Right lobe of liver (tissue), 6 donors: ENCODE measurements at regions not wholly inside any gene's neighbourhood (a gene's known extent, or its start where the extent isn't known, plus 50 kb on each side); places are given as distances from the start of the nearest gene placed in this dataset.

Experiments used
- ATAC-seq, 4 donors: fragments of 200-7000 bp; cut with Tn5 transposase; one replicate each; pipeline ENCODE4 v1.9.1; 2020; ENCODE audit warnings: mild to moderate bottlenecking in 4 of 4, moderate library complexity in 4 of 4
- DNase-seq, 3 donors: peaks; one replicate each; pipeline ENCODE4 v3.0.0-alpha.2; 2020
- H3K27ac ChIP-seq, 3 donors: fragments of 200-600 bp; one replicate each; pipeline ENCODE4 v1.8.0; 2022
- H3K27me3 ChIP-seq, 2 donors: fragments of 200-600 bp; one replicate each; pipeline ENCODE4 v1.8.0; 2022
- H3K36me3 ChIP-seq, 4 donors: fragments of 200-600 bp; sonication (generic) in 1 of 4; one replicate each; pipeline versions ENCODE4 v1.5.1 to v1.8.0; 2017 to 2022; ENCODE audit warnings: control low read depth in 1 of 4
- H3K4me1 ChIP-seq, 4 donors: fragments of 200-600 bp; sonication (generic) in 1 of 4; one replicate each; pipeline versions ENCODE4 v1.5.1 to v1.8.0; 2017 to 2022; ENCODE audit warnings: control low read depth in 1 of 4
- H3K4me3 ChIP-seq, 3 donors: fragments of 200-600 bp; one replicate each; pipeline ENCODE4 v1.8.0; 2022
- H3K9me3 ChIP-seq, 4 donors: fragments of 200-600 bp; sonication (generic) in 1 of 4; one replicate each; pipeline versions ENCODE4 v1.5.1 to v1.8.0; 2017 to 2022; ENCODE audit warnings: control low read depth in 1 of 4
- CTCF ChIP-seq, 4 donors: fragments of 200-600 bp in 3 of 4; fragments of 450-650 bp in 1 of 4; IDR thresholded peaks; one replicate each; pipeline versions ENCODE4 v1.5.1 to v1.8.0; 2016 to 2022; ENCODE audit warnings: antibody characterized with exemption in 4 of 4, mild to moderate bottlenecking in 2 of 4
- POLR2A ChIP-seq: fragments of 450-650 bp; IDR thresholded peaks from one replicate; pipeline ENCODE4 v1.6.1; 2017; ENCODE audit warnings: antibody characterized with exemption, mild to moderate bottlenecking
- WGBS: methylation state at CpG from one replicate; pipeline ENCODE4 v1.1.6; 2018; ENCODE audit warnings: low coverage, low lambda C conversion rate; ENCODE audit not compliant: insufficient coverage; ENCODE audit errors: missing lambda C conversion rate; 5-methylcytosine and 5-hydroxymethylcytosine counted together
- intact Hi-C, 2 donors: fragments of 100-400 bp; cut with DNase I; formaldehyde crosslinking; loops; one replicate each; pipeline versions ENCODE4 v1.11.2 to v1.14.1; 2022
- donor health status: DM: no; HTN: yes; CAD: no.
- donor health status: DM: no; HTN: no; CAD: no.
- donor health status: DM: no; HTN: no; CAD: no.
- donor health status: DM: no; HTN: yes; CAD: no.
- donor health status: DM: no; HTN: yes; CAD: no.

GRCh38 chr2:220560192-220560591, 932.8 kb downstream of the SLC4A3 start:
- ATAC-seq, result peak in 3 of 4 donors; percentile 23 to 78 (median 49)
- H3K4me3 ChIP-seq, result no peak overlapping the region
- TF ChIP-seq POLR2A (no peak), CTCF (IDR thresholded peaks at IDR 0.05) (no peak)
- H3K27ac ChIP-seq, result no peak overlapping the region
- whole genome bisulfite sequencing, result 79% methylated on average over 3 of the region's 7 CpGs
- intact Hi-C loops, result no loop called here
- no peak for DNase-seq
- H3K9me3 ChIP-seq, result no peaks in the 10 kb centered on the region
- no peaks in the 10 kb centered on the region for H3K36me3 ChIP-seq
- no peaks in the 10 kb centered on the region for H3K4me1 ChIP-seq
- no peaks in the 10 kb centered on the region for H3K27me3 ChIP-seq

GRCh38 chr2:220562375-220563140, 935.1 kb downstream of the SLC4A3 start:
- Histone ChIP-seq H3K27ac (no peak overlapping the region), H3K36me3 (no peaks in the 10 kb centered on the region), H3K4me1 (no peaks in the 10 kb centered on the region), H3K4me3 (no peak overlapping the region), H3K9me3 (no peaks in the 10 kb centered on the region), H3K27me3 (no peaks in the 10 kb centered on the region)
- no peak for ATAC-seq
- intact Hi-C loops, result no loop called here
- no peak for TF ChIP-seq CTCF (IDR thresholded peaks at IDR 0.05)
- TF ChIP-seq POLR2A, result no peak
- WGBS, result 58% methylated on average over 4 of the region's 4 CpGs
- DNase-seq, result no peak

GRCh38 chr2:220568296-220568695, 940.9 kb downstream of the SLC4A3 start:
- DNase-seq (no peak), ATAC-seq (no peak)
- intact Hi-C loops, result no loop called here
- 84% methylated on average over 7 of the region's 8 CpGs for WGBS
- TF ChIP-seq CTCF (IDR thresholded peaks at IDR 0.05), result no peak
- no peak for TF ChIP-seq POLR2A
- Histone ChIP-seq H3K27me3 (no peaks in the 10 kb centered on the region), H3K9me3 (no peaks in the 10 kb centered on the region), H3K27ac (no peak overlapping the region), H3K4me3 (no peak overlapping the region), H3K4me1 (no peaks in the 10 kb centered on the region), H3K36me3 (no peaks in the 10 kb centered on the region)

GRCh38 chr2:220569112-220569897, 941.9 kb downstream of the SLC4A3 start:
- Histone ChIP-seq H3K4me3 (no peak overlapping the region), H3K9me3 (no peaks in the 10 kb centered on the region), H3K4me1 (no peaks in the 10 kb centered on the region), H3K36me3 (no peaks in the 10 kb centered on the region), H3K27ac (no peak overlapping the region), H3K27me3 (no peaks in the 10 kb centered on the region)
- DNase-seq (no peak), ATAC-seq (no peak)
- TF ChIP-seq POLR2A (no peak), CTCF (IDR thresholded peaks at IDR 0.05) (no peak)
- WGBS, result 56% methylated on average over 8 of the region's 8 CpGs
- intact Hi-C loops, result no loop called here
